Suprapubic skin (tissue), 4 donors: ENCODE measurements at regions not wholly inside any gene's neighbourhood (a gene's known extent, or its start where the extent isn't known, plus 50 kb on each side); places are given as distances from the start of the nearest gene placed in this dataset.

Experiments used
- DNase-seq, 2 donors: peaks; one replicate each; pipeline ENCODE4 v3.0.0-alpha.2; 2019; ENCODE audit warnings: low spot score in 2 of 2
- H3K27ac ChIP-seq: fragments of 200-600 bp; sonication (generic); one replicate; pipeline ENCODE4 v1.5.1; 2019
- H3K27me3 ChIP-seq: fragments of 200-600 bp; sonication (generic); one replicate; pipeline ENCODE4 v1.5.1; 2019
- H3K36me3 ChIP-seq: fragments of 200-600 bp; sonication (generic); one replicate; pipeline ENCODE4 v1.5.1; 2019
- H3K4me1 ChIP-seq: fragments of 200-600 bp; sonication (generic); one replicate; pipeline ENCODE4 v1.5.1; 2019
- H3K4me3 ChIP-seq: fragments of 200-600 bp; sonication (generic); one replicate; pipeline ENCODE4 v1.5.1; 2019; ENCODE audit warnings: mild to moderate bottlenecking
- H3K9me3 ChIP-seq: fragments of 200-600 bp; sonication (generic); one replicate; pipeline ENCODE4 v1.5.1; 2019
- CTCF ChIP-seq, 2 donors: fragments of 200-600 bp in 1 of 2; fragments of 450-650 bp in 1 of 2; sonication (generic) in 1 of 2; IDR thresholded peaks; one replicate each; pipeline ENCODE4 v1.5.1; 2016 to 2019; ENCODE audit warnings: antibody characterized with exemption in 2 of 2, mild to moderate bottlenecking in 1 of 2, moderate library complexity in 1 of 2
- EP300 ChIP-seq: sonication (generic); formaldehyde crosslinking; IDR thresholded peaks from one replicate; pipeline ENCODE4 v1.6.1; 2017; ENCODE audit warnings: antibody characterized with exemption
- POLR2A ChIP-seq, 2 donors: fragments of 450-650 bp; IDR thresholded peaks; one replicate each; pipeline ENCODE4 v1.6.1; 2017; ENCODE audit warnings: antibody characterized with exemption in 2 of 2, mild to moderate bottlenecking in 2 of 2, moderate library complexity in 2 of 2
- POLR2AphosphoS5 ChIP-seq, 3 donors: sonication (generic); formaldehyde crosslinking; IDR thresholded peaks; one replicate each; pipeline ENCODE4 v1.6.1; 2017; ENCODE audit warnings: antibody characterized with exemption in 3 of 3
- WGBS: methylation state at CpG from one replicate; pipeline ENCODE4 v1.1.5; 2018; 5-methylcytosine and 5-hydroxymethylcytosine counted together

DNA sequence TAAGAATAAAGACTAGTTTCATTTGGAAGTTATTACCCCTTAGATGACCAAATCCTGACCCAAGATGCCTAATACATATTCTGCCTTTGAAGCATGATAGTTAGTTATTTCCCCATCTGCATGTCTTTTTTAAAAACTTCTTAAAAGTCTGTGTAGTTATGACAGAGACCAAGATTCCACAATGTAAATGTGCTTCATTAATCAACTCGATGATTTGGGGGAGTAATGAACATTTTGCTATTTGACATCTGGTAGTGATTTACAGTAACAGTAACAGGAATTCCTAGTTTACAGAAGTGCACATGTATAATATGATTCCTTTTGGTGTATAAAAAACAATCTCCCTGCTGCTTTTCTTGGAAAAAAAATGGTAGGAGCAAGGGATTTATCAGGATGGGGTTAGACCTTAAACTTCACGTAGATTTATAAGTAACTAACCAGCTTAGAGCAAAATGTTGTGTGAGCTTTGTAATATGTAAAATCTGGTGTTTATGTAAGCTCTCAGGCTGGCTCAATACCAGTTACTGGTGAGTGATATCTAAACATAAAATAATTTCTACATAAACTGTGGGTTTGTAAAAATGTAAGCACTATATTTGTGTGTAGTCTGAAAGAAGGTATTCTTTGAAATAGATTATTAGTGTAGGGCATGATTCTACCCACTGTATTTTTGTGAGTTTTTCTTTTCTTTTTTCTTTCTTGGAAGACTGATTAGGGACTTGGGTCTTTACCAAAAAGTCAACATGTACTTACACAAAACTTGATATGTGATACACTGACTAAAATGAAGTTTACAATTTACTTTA, 641.6 kb downstream of the EPHA4 start:
- DNase-seq, result no peak
- Histone ChIP-seq H3K4me1 (no peaks in the 10 kb centered on the region), H3K27ac (no peak overlapping the region), H3K9me3 (no peaks in the 10 kb centered on the region), H3K27me3 (no peaks in the 10 kb centered on the region), H3K4me3 (no peak overlapping the region), H3K36me3 (no peaks in the 10 kb centered on the region)
- 40% methylated on average over 2 of the region's 2 CpGs for WGBS
- TF ChIP-seq CTCF (IDR thresholded peaks at IDR 0.05), result no peak
- no peak for TF ChIP-seq POLR2AphosphoS5 (IDR thresholded peaks at IDR 0.05)
- TF ChIP-seq POLR2A (IDR thresholded peaks at IDR 0.05), result no peak
- TF ChIP-seq EP300, result no peak

- Histone ChIP-seq H3K36me3 (no peaks in the 10 kb centered on the region), H3K27ac (no peak overlapping the region), H3K9me3 (no peaks in the 10 kb centered on the region), H3K27me3 (no peaks in the 10 kb centered on the region), H3K4me1 (no peaks in the 10 kb centered on the region), H3K4me3 (no peak overlapping the region)
- no peak for DNase-seq
- TF ChIP-seq CTCF (IDR thresholded peaks at IDR 0.05) (no peak), POLR2A (IDR thresholded peaks at IDR 0.05) (no peak), EP300 (no peak), POLR2AphosphoS5 (IDR thresholded peaks at IDR 0.05) (no peak)
Measured at GRCh38 chr2:220931491-220931890, 640.6 kb downstream of the EPHA4 start.

DNA sequence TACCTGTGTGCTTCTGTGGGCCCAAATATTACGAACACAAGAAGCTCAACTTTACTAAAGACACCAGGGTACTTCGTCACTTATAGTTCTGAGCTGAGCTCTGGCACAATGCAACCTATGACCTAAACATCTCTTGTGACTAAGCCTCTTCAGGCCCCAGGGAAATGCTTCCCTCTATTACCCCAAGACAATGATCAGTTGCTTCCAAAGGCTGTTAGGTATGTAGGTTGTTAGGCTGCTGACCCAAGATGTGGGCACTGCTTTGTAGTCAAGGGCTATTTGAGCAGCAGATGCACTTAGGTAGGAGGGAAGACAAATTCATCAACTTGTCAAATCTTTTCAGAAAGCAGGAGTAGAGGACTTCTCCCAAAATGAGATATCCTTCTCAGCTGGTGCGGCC, 640.1 kb downstream of the EPHA4 start:
- H3K9me3 ChIP-seq, result no peaks in the 10 kb centered on the region
- no peak for DNase-seq
- no peak overlapping the region for H3K27ac ChIP-seq
- H3K4me1 ChIP-seq, result no peaks in the 10 kb centered on the region
- no peak overlapping the region for H3K4me3 ChIP-seq
- WGBS, result 100% methylated on average over 3 of the region's 3 CpGs
- no peaks in the 10 kb centered on the region for H3K36me3 ChIP-seq
- TF ChIP-seq CTCF (IDR thresholded peaks at IDR 0.05), result no peak
- no peak for TF ChIP-seq POLR2AphosphoS5 (IDR thresholded peaks at IDR 0.05)
- TF ChIP-seq EP300, result no peak
- no peak for TF ChIP-seq POLR2A (IDR thresholded peaks at IDR 0.05)
- no peaks in the 10 kb centered on the region for H3K27me3 ChIP-seq

DNA sequence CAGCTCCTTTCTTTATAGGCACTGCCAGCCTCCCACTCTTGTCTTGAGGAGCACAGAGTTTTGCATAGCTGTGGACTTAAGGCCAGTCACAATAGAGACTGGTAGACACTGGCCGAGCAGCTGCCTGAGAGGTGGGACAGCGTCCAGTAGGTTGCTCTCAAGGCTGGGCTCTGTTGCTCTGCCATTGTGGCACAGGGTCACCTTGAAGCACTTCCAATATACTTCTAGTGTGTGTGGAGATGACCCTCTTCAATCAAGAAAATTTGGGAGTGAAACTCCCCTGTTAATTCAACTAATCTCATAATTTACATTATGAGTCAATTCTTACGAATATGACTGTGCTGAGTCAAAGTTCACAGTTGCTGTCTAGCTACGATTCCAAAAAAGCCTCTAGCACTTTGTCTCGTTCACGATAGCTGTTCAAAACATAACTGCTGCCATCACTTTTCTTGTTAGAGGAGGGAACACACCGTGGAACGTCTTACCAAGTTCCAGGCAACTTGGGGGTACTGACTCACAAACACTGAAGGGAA, 636.2 kb downstream of the EPHA4 start:
- WGBS, result 64% methylated on average over 8 of the region's 8 CpGs
- H3K4me1 ChIP-seq, result no peaks in the 10 kb centered on the region

More for the DNA sequence above, 636.2 kb downstream of the EPHA4 start:
- Histone ChIP-seq H3K9me3 (no peaks in the 10 kb centered on the region), H3K27ac (no peak overlapping the region), H3K27me3 (no peaks in the 10 kb centered on the region), H3K4me3 (no peak overlapping the region), H3K36me3 (no peaks in the 10 kb centered on the region)
- no peak for TF ChIP-seq EP300
- no peak for TF ChIP-seq CTCF (IDR thresholded peaks at IDR 0.05)
- no peak for TF ChIP-seq POLR2A (IDR thresholded peaks at IDR 0.05)
- TF ChIP-seq POLR2AphosphoS5 (IDR thresholded peaks at IDR 0.05), result no peak
- DNase-seq, result no peak
